SK-N-SH (cell line): ENCODE measurements at regions not wholly inside any gene's neighbourhood (a gene's known extent, or its start where the extent isn't known, plus 50 kb on each side); places are given as distances from the start of the nearest gene placed in this dataset.

Experiments used
- CTCF ChIP-seq: fragments of 200-600 bp; sonication (generic); IDR thresholded peaks from 2 replicates; pipeline ENCODE4 v1.6.1; 2017; ENCODE audit warnings: antibody characterized with exemption, mild to moderate bottlenecking, moderate library complexity
- EP300 ChIP-seq, 2 experiments: IDR thresholded peaks; 2 replicates each; pipeline versions ENCODE4 v1.4.0 to v1.6.1; 2012; ENCODE audit warnings: borderline replicate concordance in 1 of 2, low read depth in 1 of 2, low read length in 1 of 2
- IRF3 ChIP-seq: fragments of 150-350 bp; IDR thresholded peaks from 2 replicates; pipeline ENCODE4 v1.6.1; 2016; ENCODE audit warnings: mild to moderate bottlenecking, low read depth, low read length
- MXI1 ChIP-seq: IDR thresholded peaks from 2 replicates; pipeline ENCODE4 v1.6.1; 2012; ENCODE audit warnings: mild to moderate bottlenecking, low read depth, low read length, improper control_type of control experiment
- POLR2AphosphoS5 ChIP-seq: IDR thresholded peaks from 2 replicates; pipeline ENCODE4 v1.6.1; 2012; ENCODE audit warnings: low read depth, low read length
- RAD21 ChIP-seq: IDR thresholded peaks from 2 replicates; pipeline ENCODE4 v1.6.1; 2012; ENCODE audit warnings: mild to moderate bottlenecking, low read length
- RXRA ChIP-seq: IDR thresholded peaks from 2 replicates; pipeline ENCODE4 v1.4.0; 2012; ENCODE audit warnings: low read depth, mild to moderate bottlenecking, borderline replicate concordance
- SIN3A ChIP-seq: IDR thresholded peaks from 2 replicates; pipeline ENCODE4 v1.6.1; 2012; ENCODE audit warnings: low read depth, mild to moderate bottlenecking, low read length, moderate library complexity, borderline replicate concordance
- TAF1 ChIP-seq: IDR thresholded peaks from 2 replicates; pipeline ENCODE4 v1.6.1; 2012; ENCODE audit warnings: low read depth, mild to moderate bottlenecking, low read length, moderate library complexity, borderline replicate concordance
- TEAD4 ChIP-seq: IDR thresholded peaks from 2 replicates; pipeline ENCODE4 v1.4.0; 2012; ENCODE audit warnings: mild to moderate bottlenecking, borderline replicate concordance; ENCODE audit not compliant: insufficient read depth

DNA sequence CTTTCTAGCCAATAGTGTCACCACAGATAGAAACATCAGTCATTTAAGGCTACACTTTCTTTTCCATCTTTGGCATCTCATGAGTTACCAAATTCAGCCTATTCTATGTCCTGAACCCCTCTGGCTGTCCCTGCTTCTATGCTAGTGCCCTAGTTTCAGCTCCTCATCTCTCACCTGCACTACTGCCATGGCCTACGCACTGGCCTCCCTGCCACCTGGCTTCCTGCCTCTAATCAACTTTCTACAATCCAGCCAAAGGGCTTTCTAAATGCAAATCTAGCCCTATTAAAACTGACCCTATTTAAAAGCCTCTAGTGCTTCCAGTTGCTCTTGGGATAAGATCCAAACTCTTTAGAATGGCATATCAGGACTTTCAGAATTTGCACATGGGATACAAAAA, 482.9 kb downstream of the TMEM38B start:
- TF ChIP-seq TEAD4 = no peak
- no peak for TF ChIP-seq EP300 (IDR thresholded peaks at IDR 0.05; ENCODE audit: borderline replicate concordance in 1 of 2, low read depth in 1 of 2, low read length in 1 of 2)
- no peak for TF ChIP-seq POLR2AphosphoS5
- TF ChIP-seq CTCF = no peak
- TF ChIP-seq TAF1 = no peak
- no peak for TF ChIP-seq SIN3A
- no peak for TF ChIP-seq RXRA
- no peak for TF ChIP-seq MXI1
- TF ChIP-seq RAD21 = no peak
- TF ChIP-seq IRF3 = no peak
